Right lobe of liver (tissue), 6 donors: ENCODE measurements at regions not wholly inside any gene's neighbourhood (a gene's known extent, or its start where the extent isn't known, plus 50 kb on each side); places are given as distances from the start of the nearest gene placed in this dataset.

ENCODE experiments used
- ATAC-seq, 4 donors: fragments of 200-7000 bp; cut with Tn5 transposase; one replicate each; pipeline ENCODE4 v1.9.1; 2020; ENCODE audit warnings: mild to moderate bottlenecking in 4 of 4, moderate library complexity in 4 of 4
- DNase-seq, 3 donors: peaks; one replicate each; pipeline ENCODE4 v3.0.0-alpha.2; 2020
- H3K27ac ChIP-seq, 3 donors: fragments of 200-600 bp; one replicate each; pipeline ENCODE4 v1.8.0; 2022
- H3K27me3 ChIP-seq, 2 donors: fragments of 200-600 bp; one replicate each; pipeline ENCODE4 v1.8.0; 2022
- H3K36me3 ChIP-seq, 4 donors: fragments of 200-600 bp; sonication (generic) in 1 of 4; one replicate each; pipeline versions ENCODE4 v1.5.1 to v1.8.0; 2017 to 2022; ENCODE audit warnings: control low read depth in 1 of 4
- H3K4me1 ChIP-seq, 4 donors: fragments of 200-600 bp; sonication (generic) in 1 of 4; one replicate each; pipeline versions ENCODE4 v1.5.1 to v1.8.0; 2017 to 2022; ENCODE audit warnings: control low read depth in 1 of 4
- H3K4me3 ChIP-seq, 3 donors: fragments of 200-600 bp; one replicate each; pipeline ENCODE4 v1.8.0; 2022
- H3K9me3 ChIP-seq, 4 donors: fragments of 200-600 bp; sonication (generic) in 1 of 4; one replicate each; pipeline versions ENCODE4 v1.5.1 to v1.8.0; 2017 to 2022; ENCODE audit warnings: control low read depth in 1 of 4
- POLR2A ChIP-seq: fragments of 450-650 bp; IDR thresholded peaks from one replicate; pipeline ENCODE4 v1.6.1; 2017; ENCODE audit warnings: antibody characterized with exemption, mild to moderate bottlenecking
- WGBS: methylation state at CpG from one replicate; pipeline ENCODE4 v1.1.6; 2018; ENCODE audit warnings: low coverage, low lambda C conversion rate; ENCODE audit not compliant: insufficient coverage; ENCODE audit errors: missing lambda C conversion rate; 5-methylcytosine and 5-hydroxymethylcytosine counted together
- intact Hi-C, 2 donors: fragments of 100-400 bp; cut with DNase I; formaldehyde crosslinking; loops; one replicate each; pipeline versions ENCODE4 v1.11.2 to v1.14.1; 2022
- TF ChIP-seq, protein P1 (sequence below), 4 donors: fragments of 200-600 bp in 3 of 4; fragments of 450-650 bp in 1 of 4; IDR thresholded peaks; one replicate each; pipeline versions ENCODE4 v1.5.1 to v1.8.0; 2016 to 2022; ENCODE audit warnings: antibody characterized with exemption in 4 of 4, mild to moderate bottlenecking in 2 of 4
- donor health status: DM: no; HTN: yes; CAD: no.
- donor health status: DM: no; HTN: no; CAD: no.
- donor health status: DM: no; HTN: no; CAD: no.
- donor health status: DM: no; HTN: yes; CAD: no.
- donor health status: DM: no; HTN: yes; CAD: no.

DNA sequence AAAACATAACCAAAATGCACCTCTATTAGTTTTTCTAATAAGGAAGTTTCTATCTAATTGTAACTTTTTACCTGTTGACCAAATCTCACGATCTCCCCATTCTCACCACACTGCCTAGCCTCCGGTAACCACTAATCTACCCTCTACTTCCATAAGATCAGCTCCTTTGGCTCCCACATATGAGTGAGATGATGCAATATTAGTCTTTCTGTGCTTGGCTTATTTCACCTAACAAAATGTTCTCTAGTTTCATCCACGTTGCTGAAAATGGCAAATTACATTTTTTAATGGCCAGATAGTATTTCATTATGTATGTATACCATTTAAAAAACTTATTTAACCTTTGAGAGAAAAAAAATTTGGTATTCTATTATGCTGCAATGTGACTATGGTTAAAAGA lies 379.0 kb upstream of the NXPH2 start:
- 65% methylated on average over 3 of the region's 3 CpGs for WGBS
- DNase-seq (no peak), ATAC-seq (no peak)
- no peaks in the 10 kb centered on the region for H3K9me3 ChIP-seq
- no peak overlapping the region for H3K27ac ChIP-seq
- H3K27me3 ChIP-seq, result no peaks in the 10 kb centered on the region
- H3K36me3 ChIP-seq, result no peaks in the 10 kb centered on the region
- TF ChIP-seq, protein P1, sequence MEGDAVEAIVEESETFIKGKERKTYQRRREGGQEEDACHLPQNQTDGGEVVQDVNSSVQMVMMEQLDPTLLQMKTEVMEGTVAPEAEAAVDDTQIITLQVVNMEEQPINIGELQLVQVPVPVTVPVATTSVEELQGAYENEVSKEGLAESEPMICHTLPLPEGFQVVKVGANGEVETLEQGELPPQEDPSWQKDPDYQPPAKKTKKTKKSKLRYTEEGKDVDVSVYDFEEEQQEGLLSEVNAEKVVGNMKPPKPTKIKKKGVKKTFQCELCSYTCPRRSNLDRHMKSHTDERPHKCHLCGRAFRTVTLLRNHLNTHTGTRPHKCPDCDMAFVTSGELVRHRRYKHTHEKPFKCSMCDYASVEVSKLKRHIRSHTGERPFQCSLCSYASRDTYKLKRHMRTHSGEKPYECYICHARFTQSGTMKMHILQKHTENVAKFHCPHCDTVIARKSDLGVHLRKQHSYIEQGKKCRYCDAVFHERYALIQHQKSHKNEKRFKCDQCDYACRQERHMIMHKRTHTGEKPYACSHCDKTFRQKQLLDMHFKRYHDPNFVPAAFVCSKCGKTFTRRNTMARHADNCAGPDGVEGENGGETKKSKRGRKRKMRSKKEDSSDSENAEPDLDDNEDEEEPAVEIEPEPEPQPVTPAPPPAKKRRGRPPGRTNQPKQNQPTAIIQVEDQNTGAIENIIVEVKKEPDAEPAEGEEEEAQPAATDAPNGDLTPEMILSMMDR (IDR thresholded peaks at IDR 0.05), result no peak
- no peak for TF ChIP-seq POLR2A
- H3K4me1 ChIP-seq, result no peaks in the 10 kb centered on the region
- intact Hi-C loops, result no loop called here
- no peak overlapping the region for H3K4me3 ChIP-seq

DNA sequence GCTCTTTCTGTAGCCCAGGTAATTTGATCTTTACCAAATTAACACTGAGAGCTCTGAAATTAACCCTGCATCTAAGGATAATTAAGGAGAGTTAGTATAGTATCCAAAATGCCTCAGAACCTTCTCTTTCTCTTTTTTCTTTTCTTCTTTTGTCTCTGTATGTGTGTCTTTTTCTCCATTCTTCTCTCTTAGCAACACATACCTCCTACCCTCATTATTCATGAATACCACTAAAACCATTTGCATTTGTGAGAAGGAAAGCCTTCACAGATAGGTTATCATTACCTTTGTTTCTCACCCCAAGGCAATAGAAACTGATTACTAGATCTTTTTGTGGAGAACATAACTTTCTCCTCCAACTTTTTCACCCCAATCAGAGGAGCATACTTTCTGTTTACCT lies 376.5 kb upstream of the NXPH2 start:
- Histone ChIP-seq H3K27ac (no peak overlapping the region), H3K36me3 (no peaks in the 10 kb centered on the region), H3K4me1 (no peaks in the 10 kb centered on the region), H3K4me3 (no peak overlapping the region), H3K27me3 (no peaks in the 10 kb centered on the region), H3K9me3 (no peaks in the 10 kb centered on the region)
- intact Hi-C loops, result no loop called here
- TF ChIP-seq, protein P1 (IDR thresholded peaks at IDR 0.05), result no peak
- ATAC-seq (no peak), DNase-seq (no peak)

DNA sequence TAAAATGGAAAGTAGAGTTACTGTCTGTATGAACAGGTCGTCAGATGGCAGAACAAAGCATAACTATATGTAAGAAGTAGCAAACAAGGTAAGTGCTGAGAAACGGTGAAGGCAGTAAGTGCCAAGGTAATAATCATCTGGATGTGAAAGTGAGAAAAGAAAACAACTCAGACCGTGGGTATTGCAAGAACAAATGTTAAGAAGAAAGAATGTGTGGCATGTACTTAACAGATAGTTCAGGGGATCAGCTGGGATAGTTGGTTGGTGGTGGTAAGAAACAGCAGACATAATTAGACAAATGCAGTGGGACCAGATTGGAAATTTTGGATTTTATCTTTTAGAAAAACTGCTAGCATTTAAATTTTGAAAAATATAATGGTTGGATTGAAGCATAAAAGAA lies 375.8 kb upstream of the NXPH2 start:
- Histone ChIP-seq H3K4me3 (no peak overlapping the region), H3K27ac (no peak overlapping the region), H3K27me3 (no peaks in the 10 kb centered on the region), H3K4me1 (no peaks in the 10 kb centered on the region), H3K36me3 (no peaks in the 10 kb centered on the region), H3K9me3 (no peaks in the 10 kb centered on the region)
- WGBS, result 17% methylated on average over 3 of the region's 3 CpGs
- no peak for ATAC-seq
- TF ChIP-seq, protein P1 (IDR thresholded peaks at IDR 0.05), result no peak
- TF ChIP-seq POLR2A, result no peak
- intact Hi-C loops, result no loop called here
- no peak for DNase-seq

GRCh38 chr2:139142252-139142880 lies 362.2 kb upstream of the NXPH2 start:
- intact Hi-C loops, result no loop called here
- Histone ChIP-seq H3K27me3 (no peaks in the 10 kb centered on the region), H3K9me3 (peaks cover 0 to 5% (median 0%) of the 10 kb centered on the region in 4 donors), H3K4me1 (no peaks in the 10 kb centered on the region), H3K4me3 (no peak overlapping the region), H3K36me3 (no peaks in the 10 kb centered on the region), H3K27ac (no peak overlapping the region)
- ATAC-seq (no peak), DNase-seq (no peak)
- 37% methylated on average over 2 of the region's 2 CpGs for WGBS
- TF ChIP-seq, protein P1 (IDR thresholded peaks at IDR 0.05), result no peak
- TF ChIP-seq POLR2A, result no peak

- DNase-seq (no peak), ATAC-seq (no peak)
- H3K9me3 ChIP-seq, result no peaks in the 10 kb centered on the region
- no peaks in the 10 kb centered on the region for H3K4me1 ChIP-seq
- H3K27me3 ChIP-seq, result no peaks in the 10 kb centered on the region
- intact Hi-C loops, result no loop called here
- no peak overlapping the region for H3K27ac ChIP-seq
- no peak overlapping the region for H3K4me3 ChIP-seq
- TF ChIP-seq, protein P1 (IDR thresholded peaks at IDR 0.05), result no peak
- no peak for TF ChIP-seq POLR2A
- H3K36me3 ChIP-seq, result no peaks in the 10 kb centered on the region
These were observed 344.1 kb upstream of the NXPH2 start for GRCh38 chr2:139124271-139124670.
